PC-9 (cell line): ENCODE measurements at regions not wholly inside any gene's neighbourhood (a gene's known extent, or its start where the extent isn't known, plus 50 kb on each side); places are given as distances from the start of the nearest gene placed in this dataset.

Experiments
- BruUV-seq: library from RNA; stranded (reverse); fragments of 400-500 nt; replicated peaks from 2 replicates; lab custom pipeline; 2021; lab: Mats Ljungman, UMichigan
- CTCF ChIA-PET: fragments of 300-600 bp; sonication (Branson Sonifier 250); formaldehyde crosslinking; loops from one replicate; lab custom pipeline; 2022; ENCODE audit warnings: antibody characterized with exemption; lab: Charles Lee
- POLR2A ChIA-PET: fragments of 300-600 bp; sonication (Branson Sonifier 250); formaldehyde crosslinking; loops from one replicate; lab custom pipeline; 2022; ENCODE audit warnings: antibody characterized with exemption; ENCODE audit not compliant: unreplicated experiment; lab: Charles Lee
- DNase-seq, 2 experiments: peaks; one replicate each; pipeline versions ENCODE4 v3.0.0 to v3.0.0-alpha.2; 2015 to 2022; ENCODE audit warnings: mixed read lengths in 1 of 2
- H2AFZ ChIP-seq: fragments of 200-600 bp; sonication (generic); 2 replicates; pipeline ENCODE4 v1.8.1; 2017; ENCODE audit warnings: antibody characterized with exemption
- H3F3A ChIP-seq: fragments of 200-600 bp; sonication (generic); 2 replicates; pipeline ENCODE4 v1.8.1; 2017; ENCODE audit warnings: antibody characterized with exemption, mild to moderate bottlenecking, low read depth; ENCODE audit not compliant: insufficient read depth
- H3K27ac ChIP-seq: fragments of 200-600 bp; sonication (generic); 2 replicates; pipeline ENCODE4 v1.6.1; 2016; ENCODE audit warnings: mixed run types
- H3K27me3 ChIP-seq: fragments of 200-600 bp; sonication (generic); 2 replicates; pipeline ENCODE4 v1.6.1; 2016; ENCODE audit warnings: low read depth, mixed run types; ENCODE audit not compliant: insufficient read depth
- H3K36me3 ChIP-seq: fragments of 200-600 bp; sonication (generic); 2 replicates; pipeline ENCODE4 v1.6.1; 2016; ENCODE audit warnings: low read depth, mixed run types
- H3K4me1 ChIP-seq: fragments of 200-600 bp; sonication (generic); replicated peaks from 2 replicates; pipeline ENCODE4 v1.6.1; 2016; ENCODE audit warnings: mixed run types; ENCODE audit not compliant: insufficient read depth
- H3K4me2 ChIP-seq: fragments of 200-600 bp; sonication (generic); 2 replicates; pipeline ENCODE4 v1.6.1; 2017; ENCODE audit warnings: mixed run types
- H3K4me3 ChIP-seq: fragments of 200-600 bp; sonication (generic); 2 replicates; pipeline ENCODE4 v1.6.1; 2016; ENCODE audit warnings: mixed run types
- H3K79me2 ChIP-seq: fragments of 200-600 bp; sonication (generic); 2 replicates; pipeline ENCODE4 v1.6.1; 2017; ENCODE audit warnings: low read depth, mixed run types
- H3K9me2 ChIP-seq: fragments of 200-600 bp; sonication (generic); 2 replicates; pipeline ENCODE4 v1.8.1; 2017; ENCODE audit warnings: mild to moderate bottlenecking; ENCODE audit not compliant: insufficient read depth
- H3K9me3 ChIP-seq: fragments of 200-600 bp; sonication (generic); 2 replicates; pipeline ENCODE4 v1.8.1; 2016; ENCODE audit warnings: low read depth; ENCODE audit not compliant: insufficient read depth
- H4K20me1 ChIP-seq: fragments of 200-600 bp; sonication (generic); 2 replicates; pipeline ENCODE4 v1.8.1; 2017; ENCODE audit not compliant: insufficient read depth
- CTCF ChIP-seq: fragments of 200-600 bp; sonication (generic); conservative IDR thresholded peaks from 2 replicates; pipeline ENCODE4 v1.6.1; 2017; ENCODE audit warnings: mixed run types, antibody characterized with exemption, mild to moderate bottlenecking, moderate library complexity
- EZH2 ChIP-seq: fragments of 200-600 bp; sonication (generic); IDR thresholded peaks from 2 replicates; pipeline ENCODE4 v1.8.0; 2017; ENCODE audit warnings: antibody characterized with exemption, low read depth
- intact Hi-C: fragments of 100-400 bp; cut with micrococcal nuclease; formaldehyde crosslinking; loops from one replicate; pipeline ENCODE4 v1.10.0; 2022; ENCODE audit not compliant: unreplicated experiment

GRCh38 chrX:21167494-21167893 lies 206.7 kb upstream of the CNKSR2 start:
- no peak for DNase-seq
- Histone ChIP-seq H4K20me1 (no peaks in the 10 kb centered on the region), H3K4me1 (no peaks in the 10 kb centered on the region), H3K4me2 (no peak overlapping the region), H3K9me2 (no peaks in the 10 kb centered on the region), H2AFZ (no peak overlapping the region), H3K79me2 (no peaks in the 10 kb centered on the region), H3K4me3 (no peak overlapping the region), H3F3A (peaks cover 3% of the 10 kb centered on the region; the same call in 1 of the 2 replicates), H3K36me3 (no peaks in the 10 kb centered on the region), H3K27me3 (no peaks in the 10 kb centered on the region), H3K27ac (no peak overlapping the region), H3K9me3 (no peaks in the 10 kb centered on the region)
- POLR2A ChIA-PET, result interaction anchor here (0.7 kb wide), 1 partner anchor 11 kb away, joined by 6 read pairs; no protein-coding TSS in a partner anchor
- no TSS peak for BruUV-seq
- CTCF ChIA-PET, result no interaction called here
- intact Hi-C loops, result no loop called here
- TF ChIP-seq CTCF (no peak), EZH2 (no peak)

GRCh38 chrX:21168401-21169160 lies 205.6 kb upstream of the CNKSR2 start:
- Histone ChIP-seq H3K27ac (no peak overlapping the region), H3K4me1 (no peaks in the 10 kb centered on the region), H3K27me3 (no peaks in the 10 kb centered on the region), H3F3A (peaks cover 3% of the 10 kb centered on the region; the same call in 1 of the 2 replicates), H3K9me2 (no peaks in the 10 kb centered on the region), H3K9me3 (no peaks in the 10 kb centered on the region), H3K79me2 (no peaks in the 10 kb centered on the region), H2AFZ (no peak overlapping the region), H4K20me1 (no peaks in the 10 kb centered on the region), H3K4me2 (no peak overlapping the region), H3K4me3 (no peak overlapping the region), H3K36me3 (no peaks in the 10 kb centered on the region)
- no peak for DNase-seq
- CTCF ChIA-PET, result no interaction called here
- TF ChIP-seq CTCF, result no peak
- no peak for TF ChIP-seq EZH2
- no TSS peak for BruUV-seq
- intact Hi-C loops, result no loop called here
- POLR2A ChIA-PET, result no interaction called here

DNA sequence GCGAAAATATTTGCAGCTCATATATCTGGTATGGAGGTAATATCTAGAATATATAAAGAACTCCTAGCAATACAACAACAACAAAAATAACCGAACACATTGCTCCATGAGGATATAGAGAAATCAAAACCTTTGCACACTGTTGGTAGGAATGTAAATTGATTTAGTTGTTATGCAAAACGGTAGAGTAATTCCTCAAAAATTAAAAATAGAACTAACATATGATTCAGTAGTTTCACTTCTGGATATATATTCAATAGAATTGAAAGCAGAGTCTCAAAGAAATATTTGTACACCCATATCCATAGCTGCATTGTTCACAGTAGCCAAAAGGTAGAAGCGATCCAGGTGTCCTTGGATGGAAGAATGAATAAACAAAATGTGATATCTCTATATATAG lies 203.0 kb upstream of the CNKSR2 start:
- intact Hi-C loops, result no loop called here
- no peak for DNase-seq
- Histone ChIP-seq H3K9me3 (no peaks in the 10 kb centered on the region), H3K4me1 (no peaks in the 10 kb centered on the region), H3K27me3 (no peaks in the 10 kb centered on the region), H3K79me2 (no peaks in the 10 kb centered on the region), H2AFZ (no peak overlapping the region), H3K9me2 (no peaks in the 10 kb centered on the region), H3K36me3 (no peaks in the 10 kb centered on the region), H4K20me1 (no peaks in the 10 kb centered on the region), H3F3A (peaks cover 3% of the 10 kb centered on the region; the same call in 1 of the 2 replicates), H3K4me3 (no peak overlapping the region), H3K27ac (no peak overlapping the region), H3K4me2 (no peak overlapping the region)
- POLR2A ChIA-PET, result no interaction called here
- TF ChIP-seq EZH2 (no peak), CTCF (no peak)
- CTCF ChIA-PET, result no interaction called here
- BruUV-seq, result no TSS peak
